Left lung (tissue), 4 donors: ENCODE measurements at regions not wholly inside any gene's neighbourhood (a gene's known extent, or its start where the extent isn't known, plus 50 kb on each side); places are given as distances from the start of the nearest gene placed in this dataset.
"Not testable (repeated sequence)": the region's sequence is repeated elsewhere in the genome, so short reads cannot be mapped to it uniquely, and the experiment has no call there.

Source experiments
- ATAC-seq: fragments of 200-7000 bp; cut with Tn5 transposase; one replicate; pipeline ENCODE4 v1.9.1; 2020; ENCODE audit warnings: moderate library complexity
- DNase-seq, 4 donors: peaks; one replicate each; pipeline ENCODE4 v3.0.0-alpha.2; 2013 to 2020
- H3K27ac ChIP-seq, 2 donors: fragments of 200-600 bp; sonication (generic) in 1 of 2; one replicate each; pipeline versions ENCODE4 v1.5.0 to v1.8.0; 2020 to 2021
- H3K27me3 ChIP-seq, 2 donors: fragments of 200-600 bp; sonication (generic) in 1 of 2; one replicate each; pipeline versions ENCODE4 v1.5.0 to v1.8.0; 2020 to 2021
- H3K36me3 ChIP-seq, 2 donors: fragments of 200-600 bp; sonication (generic) in 1 of 2; one replicate each; pipeline versions ENCODE4 v1.5.0 to v1.8.0; 2020 to 2021
- H3K4me1 ChIP-seq, 2 donors: fragments of 200-600 bp; one replicate each; pipeline ENCODE4 v1.8.0; 2021
- H3K4me3 ChIP-seq, 2 donors: fragments of 200-600 bp; sonication (generic) in 1 of 2; one replicate each; pipeline versions ENCODE4 v1.5.0 to v1.8.0; 2020 to 2021; ENCODE audit warnings: mild to moderate bottlenecking in 1 of 2
- H3K9me3 ChIP-seq, 2 donors: fragments of 200-600 bp; sonication (generic) in 1 of 2; one replicate each; pipeline versions ENCODE4 v1.5.0 to v1.8.0; 2020 to 2021
- intact Hi-C, 2 donors: fragments of 100-400 bp; cut with DNase I; formaldehyde crosslinking; loops; one replicate each; pipeline versions ENCODE4 v1.11.2 to v1.14.2; 2022
- TF ChIP-seq, protein P1 (sequence below), 2 donors: fragments of 200-600 bp; sonication (generic) in 1 of 2; IDR thresholded peaks; one replicate each; pipeline versions ENCODE4 v1.5.0 to v1.8.0; 2021; ENCODE audit warnings: antibody characterized with exemption in 2 of 2
- donor health status: DM: no; HTN: yes; CAD: no.
- donor health status: DM: no; HTN: no; CAD: no.

- Histone ChIP-seq H3K9me3 (peaks cover 0 to 14% of the 10 kb centered on the region in 2 donors), H3K27me3 (no peaks in the 10 kb centered on the region), H3K27ac (no peak overlapping the region), H3K4me1 (no peaks in the 10 kb centered on the region), H3K4me3 (no peak overlapping the region), H3K36me3 (no peaks in the 10 kb centered on the region)
- intact Hi-C loops, result no loop called here
- TF ChIP-seq, protein P1, sequence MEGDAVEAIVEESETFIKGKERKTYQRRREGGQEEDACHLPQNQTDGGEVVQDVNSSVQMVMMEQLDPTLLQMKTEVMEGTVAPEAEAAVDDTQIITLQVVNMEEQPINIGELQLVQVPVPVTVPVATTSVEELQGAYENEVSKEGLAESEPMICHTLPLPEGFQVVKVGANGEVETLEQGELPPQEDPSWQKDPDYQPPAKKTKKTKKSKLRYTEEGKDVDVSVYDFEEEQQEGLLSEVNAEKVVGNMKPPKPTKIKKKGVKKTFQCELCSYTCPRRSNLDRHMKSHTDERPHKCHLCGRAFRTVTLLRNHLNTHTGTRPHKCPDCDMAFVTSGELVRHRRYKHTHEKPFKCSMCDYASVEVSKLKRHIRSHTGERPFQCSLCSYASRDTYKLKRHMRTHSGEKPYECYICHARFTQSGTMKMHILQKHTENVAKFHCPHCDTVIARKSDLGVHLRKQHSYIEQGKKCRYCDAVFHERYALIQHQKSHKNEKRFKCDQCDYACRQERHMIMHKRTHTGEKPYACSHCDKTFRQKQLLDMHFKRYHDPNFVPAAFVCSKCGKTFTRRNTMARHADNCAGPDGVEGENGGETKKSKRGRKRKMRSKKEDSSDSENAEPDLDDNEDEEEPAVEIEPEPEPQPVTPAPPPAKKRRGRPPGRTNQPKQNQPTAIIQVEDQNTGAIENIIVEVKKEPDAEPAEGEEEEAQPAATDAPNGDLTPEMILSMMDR (IDR thresholded peaks at IDR 0.05), result no peak
- DNase-seq (no peak), ATAC-seq (no peak)
These were observed 785.0 kb downstream of the NR4A2 start for GRCh38 chr2:155547571-155547970.

DNA sequence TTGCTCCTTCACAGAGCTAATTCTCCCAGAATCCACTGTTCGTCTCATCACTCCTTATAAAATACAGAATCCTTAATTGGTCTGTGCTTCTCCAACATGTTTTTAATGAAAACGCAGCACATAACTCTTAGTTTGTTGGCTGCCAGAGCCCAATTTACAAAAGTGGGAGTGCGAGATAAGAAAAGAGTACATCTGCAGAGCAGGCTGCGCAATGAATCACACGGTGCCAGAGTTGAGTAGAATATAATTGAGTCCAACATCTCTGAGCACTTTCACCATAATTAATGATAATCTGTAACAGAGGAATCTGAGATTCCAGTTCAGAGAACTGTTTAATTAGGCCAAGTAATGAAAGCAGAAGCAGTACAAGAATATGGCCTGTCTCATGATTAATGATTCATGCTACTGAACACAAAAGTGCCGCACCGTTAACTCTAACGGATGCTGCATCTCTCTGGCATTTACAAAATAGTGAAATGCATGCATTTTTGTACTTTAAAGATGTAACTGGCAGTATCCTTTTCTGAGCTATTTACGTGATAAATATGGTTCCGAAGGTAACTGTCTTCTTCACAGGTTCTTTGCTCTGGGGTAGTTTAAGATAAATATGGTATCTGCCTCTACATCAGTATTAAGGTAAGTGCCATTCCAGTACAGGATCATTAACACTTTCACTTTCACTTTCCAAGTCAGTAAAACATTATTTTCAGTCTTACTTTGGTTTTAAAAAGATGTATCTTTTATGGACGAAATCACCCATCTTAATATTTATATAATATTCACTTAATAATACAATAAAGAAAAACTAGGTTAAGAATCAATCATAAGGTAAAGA is 785.6 kb downstream of the NR4A2 start:
- Histone ChIP-seq H3K27ac (no peak overlapping the region), H3K27me3 (no peaks in the 10 kb centered on the region), H3K36me3 (no peaks in the 10 kb centered on the region), H3K9me3 (peaks cover 0 to 14% of the 10 kb centered on the region in 2 donors), H3K4me1 (no peaks in the 10 kb centered on the region), H3K4me3 (no peak overlapping the region)
- no peak for ATAC-seq
- intact Hi-C loops, result no loop called here
- DNase-seq, result no peak
- TF ChIP-seq, protein P1 (IDR thresholded peaks at IDR 0.05), result no peak

DNA sequence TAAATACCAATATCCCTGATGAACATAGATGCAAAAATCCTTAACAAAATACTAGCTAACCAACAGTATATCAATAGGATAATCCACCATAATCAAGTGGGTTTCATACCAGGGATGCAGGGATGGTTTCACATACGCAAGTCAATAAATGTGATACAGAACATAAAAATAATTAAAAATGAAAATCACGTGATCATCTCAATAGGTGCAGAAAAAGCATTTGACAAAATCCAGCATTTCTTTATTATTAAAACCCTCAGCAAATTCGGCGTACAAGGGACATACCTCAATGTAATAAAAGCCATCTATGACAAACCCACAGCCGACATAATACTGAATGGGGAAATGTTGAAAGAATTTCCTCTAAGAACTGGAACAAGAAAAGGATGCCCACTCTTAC is 793.5 kb downstream of the NR4A2 start:
- ATAC-seq, intact Hi-C loops, H3K4me1 ChIP-seq, H3K36me3 ChIP-seq, H3K9me3 ChIP-seq, H3K27me3 ChIP-seq, H3K27ac ChIP-seq, DNase-seq, H3K4me3 ChIP-seq: not testable (repeated sequence)

DNA sequence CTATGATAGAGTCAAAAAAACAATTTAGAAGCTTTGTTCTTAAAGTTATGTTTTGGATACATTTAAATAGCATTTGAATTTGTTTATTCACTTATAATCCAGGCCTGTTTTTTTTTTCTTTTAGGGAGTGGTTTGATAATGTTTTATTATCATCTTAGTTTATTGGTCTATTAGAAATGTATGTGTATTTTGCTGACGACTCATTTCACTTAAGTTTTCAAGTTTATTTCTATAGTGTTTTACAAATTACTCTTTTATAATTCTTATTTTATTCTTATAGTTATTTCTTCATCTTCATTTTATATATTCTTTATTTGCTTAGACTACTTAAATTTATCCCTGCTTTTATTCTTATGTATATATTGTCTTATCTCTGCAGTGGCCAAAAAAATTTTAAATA is 804.5 kb downstream of the NR4A2 start:
- Histone ChIP-seq H3K27me3 (no peaks in the 10 kb centered on the region), H3K9me3 (no peaks in the 10 kb centered on the region), H3K27ac (no peak overlapping the region), H3K4me3 (no peak overlapping the region), H3K4me1 (no peaks in the 10 kb centered on the region), H3K36me3 (no peaks in the 10 kb centered on the region)
- TF ChIP-seq, protein P1 (IDR thresholded peaks at IDR 0.05), result no peak
- intact Hi-C loops, result no loop called here
- no peak for ATAC-seq
- DNase-seq, result no peak

DNA sequence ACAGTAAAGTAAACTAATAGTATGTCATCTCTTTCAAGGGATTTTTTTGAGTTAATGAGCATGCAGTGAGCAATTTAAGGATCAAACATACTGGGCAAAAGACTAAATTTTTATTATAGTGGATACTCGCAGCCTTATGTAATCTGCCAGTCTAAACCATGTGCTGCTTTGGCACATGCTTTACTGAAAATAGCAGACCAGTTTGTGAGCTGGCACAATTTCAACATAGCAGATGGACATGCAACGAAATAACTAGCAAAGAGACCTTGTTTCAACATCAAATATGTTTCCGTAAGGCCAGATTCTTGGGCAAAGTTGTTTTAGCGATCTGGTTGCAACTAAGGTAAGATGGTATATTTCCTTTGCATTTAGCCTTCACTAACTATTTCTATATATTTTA is 807.3 kb downstream of the NR4A2 start:
- H3K36me3 ChIP-seq, result no peaks in the 10 kb centered on the region
- ATAC-seq, result no peak

More for the DNA sequence above, 807.3 kb downstream of the NR4A2 start:
- TF ChIP-seq, protein P1 (IDR thresholded peaks at IDR 0.05), result no peak
- Histone ChIP-seq H3K4me1 (no peaks in the 10 kb centered on the region), H3K27ac (no peak overlapping the region), H3K27me3 (no peaks in the 10 kb centered on the region), H3K9me3 (no peaks in the 10 kb centered on the region), H3K4me3 (no peak overlapping the region)
- intact Hi-C loops, result no loop called here
- no peak for DNase-seq
